SK-N-SH (cell line): ENCODE measurements at regions not wholly inside any gene's neighbourhood (a gene's known extent, or its start where the extent isn't known, plus 50 kb on each side); places are given as distances from the start of the nearest gene placed in this dataset.

Experiments used
- CTCF ChIA-PET: fragments of 300-600, 350-600 bp; formaldehyde crosslinking; extraction: SDS; loops from one replicate; lab custom pipeline; 2021; lab: Yijun Ruan, JAX
- POLR2A ChIA-PET: fragments of 350-600 bp; sonication (Branson Sonifier 250); formaldehyde crosslinking; extraction: SDS; loops from one replicate; lab custom pipeline; 2020; ENCODE audit warnings: antibody characterized with exemption, inconsistent platforms; lab: Yijun Ruan, JAX
- DNase-seq: peaks from one replicate; pipeline ENCODE4 v3.0.0; 2012
- H2AFZ ChIP-seq: fragments of 200-600 bp; sonication (generic); 2 replicates; pipeline ENCODE4 v1.8.1; 2016; ENCODE audit warnings: antibody characterized with exemption, mild to moderate bottlenecking, low read depth
- H3F3A ChIP-seq: fragments of 200-600 bp; sonication (generic); replicated peaks from 2 replicates; pipeline ENCODE3; 2016; ENCODE audit warnings: antibody characterized with exemption, mild to moderate bottlenecking; ENCODE audit not compliant: insufficient read depth
- H3K27ac ChIP-seq, 2 experiments: fragments of 200-500 bp in 1 of 2; fragments of 200-600 bp in 1 of 2; sonication (Bioruptor generic) in 1 of 2; sonication (generic), shearing (Covaris generic) in 1 of 2; 2 replicates each; pipeline versions ENCODE4 v1.5.1 to v1.6.1; 2014 to 2016; ENCODE audit warnings: low read depth in 2 of 2, inconsistent platforms in 1 of 2, low read length in 1 of 2, mild to moderate bottlenecking in 1 of 2, mixed read lengths in 1 of 2
- H3K27me3 ChIP-seq: fragments of 200-600 bp; sonication (generic), shearing (Covaris generic); 2 replicates; pipeline ENCODE4 v1.6.1; 2016; ENCODE audit warnings: mixed run types; ENCODE audit not compliant: insufficient read depth
- H3K36me3 ChIP-seq, 2 experiments: fragments of 200-500 bp in 1 of 2; fragments of 200-600 bp in 1 of 2; sonication (Bioruptor generic) in 1 of 2; sonication (generic) in 1 of 2; replicated peaks in 1 of 2; 2 replicates each; pipeline versions ENCODE3 to v1.5.1; 2014 to 2016; ENCODE audit warnings: low read length in 1 of 2, mild to moderate bottlenecking in 1 of 2; ENCODE audit not compliant: insufficient read depth in 2 of 2, control insufficient read depth in 1 of 2
- H3K4me1 ChIP-seq, 2 experiments: fragments of 200-500 bp in 1 of 2; fragments of 200-600 bp in 1 of 2; sonication (Bioruptor generic) in 1 of 2; sonication (generic), shearing (Covaris generic) in 1 of 2; 2 replicates each; pipeline versions ENCODE4 v1.5.1 to v1.6.1; 2014 to 2016; ENCODE audit warnings: low read depth in 1 of 2, low read length in 1 of 2, mixed run types in 1 of 2; ENCODE audit not compliant: insufficient read depth in 2 of 2, control insufficient read depth in 1 of 2
- H3K4me2 ChIP-seq: fragments of 200-600 bp; sonication (generic), shearing (Covaris generic); 2 replicates; pipeline ENCODE4 v1.6.1; 2017; ENCODE audit warnings: mixed run types
- H3K4me3 ChIP-seq, 2 experiments: fragments of 200-500 bp in 1 of 2; fragments of 200-600 bp in 1 of 2; sonication (Bioruptor generic) in 1 of 2; sonication (generic), shearing (Covaris generic) in 1 of 2; 2 replicates each; pipeline versions ENCODE4 v1.5.1 to v1.8.1; 2014 to 2016; ENCODE audit warnings: low read depth in 2 of 2, inconsistent platforms in 1 of 2, low read length in 1 of 2, mild to moderate bottlenecking in 1 of 2, mixed read lengths in 1 of 2, moderate library complexity in 1 of 2
- H3K79me2 ChIP-seq: fragments of 200-600 bp; sonication (generic); 2 replicates; pipeline ENCODE4 v1.8.1; 2017; ENCODE audit warnings: mild to moderate bottlenecking; ENCODE audit not compliant: insufficient read depth
- H3K9ac ChIP-seq: fragments of 200-600 bp; sonication (generic); 2 replicates; pipeline ENCODE4 v1.6.1; 2017; ENCODE audit warnings: mixed run types
- H3K9me2 ChIP-seq: fragments of 200-600 bp; sonication (generic); 2 replicates; pipeline ENCODE4 v1.6.1; 2017; ENCODE audit warnings: mixed run types
- H3K9me3 ChIP-seq: fragments of 200-600 bp; sonication (generic); 2 replicates; pipeline ENCODE4 v1.6.1; 2017; ENCODE audit warnings: mixed run types, mild to moderate bottlenecking, moderate library complexity
- H4K20me1 ChIP-seq: fragments of 200-600 bp; sonication (generic); 2 replicates; pipeline ENCODE4 v1.6.1; 2017; ENCODE audit warnings: mild to moderate bottlenecking, mixed run types; ENCODE audit not compliant: insufficient read depth
- CHD2 ChIP-seq: fragments of 150-350 bp; IDR thresholded peaks from 2 replicates; pipeline ENCODE4 v1.6.1; 2018; ENCODE audit warnings: low read length; ENCODE audit not compliant: partially characterized antibody
- CTCF ChIP-seq: fragments of 200-600 bp; sonication (generic); IDR thresholded peaks from 2 replicates; pipeline ENCODE4 v1.6.1; 2017; ENCODE audit warnings: antibody characterized with exemption, mild to moderate bottlenecking, moderate library complexity
- ELF1 ChIP-seq: IDR thresholded peaks from 2 replicates; pipeline ENCODE4 v1.4.0; 2012
- EZH2phosphoT487 ChIP-seq: fragments of 200-600 bp; sonication (generic); IDR thresholded peaks from 2 replicates; pipeline ENCODE4 v1.6.1; 2017; ENCODE audit warnings: low read depth, mixed run types, mild to moderate bottlenecking, antibody characterized with exemption, moderate library complexity, borderline replicate concordance
- FOSL2 ChIP-seq: IDR thresholded peaks from 2 replicates; pipeline ENCODE4 v1.4.0; 2012; ENCODE audit warnings: low read depth, mild to moderate bottlenecking, moderate library complexity, borderline replicate concordance
- GATA2 ChIP-seq: sonication (generic); formaldehyde crosslinking; IDR thresholded peaks from 2 replicates; pipeline ENCODE4 v1.5.0; 2020; ENCODE audit warnings: mild to moderate bottlenecking, missing genetic modification reagents
- IRF3 ChIP-seq: fragments of 150-350 bp; IDR thresholded peaks from 2 replicates; pipeline ENCODE4 v1.6.1; 2016; ENCODE audit warnings: mild to moderate bottlenecking, low read depth, low read length
- JUND ChIP-seq: IDR thresholded peaks from 2 replicates; pipeline ENCODE4 v1.4.0; 2012
- MAX ChIP-seq: IDR thresholded peaks from 2 replicates; pipeline ENCODE4 v1.4.0; 2012; ENCODE audit warnings: low read depth
- PBX3 ChIP-seq: IDR thresholded peaks from 2 replicates; pipeline ENCODE4; 2012
- RCOR1 ChIP-seq: fragments of 150-350 bp; IDR thresholded peaks from 2 replicates; pipeline ENCODE4 v1.6.1; 2017; ENCODE audit warnings: antibody characterized with exemption, low read length
- RFX5 ChIP-seq: IDR thresholded peaks from 2 replicates; pipeline ENCODE4 v1.6.1; 2012; ENCODE audit warnings: mild to moderate bottlenecking, improper control_type of control experiment, low read length
- RXRA ChIP-seq: IDR thresholded peaks from 2 replicates; pipeline ENCODE4 v1.4.0; 2012; ENCODE audit warnings: low read depth, mild to moderate bottlenecking, borderline replicate concordance
- SIN3A ChIP-seq: IDR thresholded peaks from 2 replicates; pipeline ENCODE4 v1.6.1; 2012; ENCODE audit warnings: low read depth, mild to moderate bottlenecking, low read length, moderate library complexity, borderline replicate concordance
- TCF12 ChIP-seq: IDR thresholded peaks from 2 replicates; pipeline ENCODE4 v1.4.0; 2012
- USF1 ChIP-seq: IDR thresholded peaks from 2 replicates; pipeline ENCODE4 v1.4.0; 2012; ENCODE audit warnings: low read depth, borderline replicate concordance
- YY1 ChIP-seq: IDR thresholded peaks from 2 replicates; pipeline ENCODE4 v1.4.0; 2012; ENCODE audit warnings: low read depth, mild to moderate bottlenecking
- WGBS: methylation state at CpG from one replicate; pipeline ENCODE4 v1.1.6; 2017; ENCODE audit warnings: low lambda C conversion rate; 5-methylcytosine and 5-hydroxymethylcytosine counted together

- no peaks in the 10 kb centered on the region for H3K79me2 ChIP-seq
- POLR2A ChIA-PET = no interaction called here
- no peaks in the 10 kb centered on the region for H3K36me3 ChIP-seq
- 72% methylated on average over 2 of the region's 2 CpGs for WGBS
- H3K9me2 ChIP-seq = no peaks in the 10 kb centered on the region
- no peaks in the 10 kb centered on the region for H4K20me1 ChIP-seq
- no peak overlapping the region for H3K9ac ChIP-seq
- DNase-seq = no peak
- no peak overlapping the region for H3K4me2 ChIP-seq
- no peak overlapping the region for H3K27ac ChIP-seq
- no peak overlapping the region for H3K4me3 ChIP-seq
- CTCF ChIA-PET = no interaction called here
- no peak overlapping the region for H2AFZ ChIP-seq
- TF ChIP-seq RFX5 = no peak
- TF ChIP-seq ELF1 = no peak
- TF ChIP-seq IRF3 = no peak
- no peak for TF ChIP-seq SIN3A
- TF ChIP-seq FOSL2 = no peak
- no peak for TF ChIP-seq CTCF
- TF ChIP-seq RXRA = no peak
- no peak for TF ChIP-seq MAX
- no peak for TF ChIP-seq JUND
- no peak for TF ChIP-seq TCF12
- no peak for TF ChIP-seq USF1
- no peak for TF ChIP-seq GATA2 (CRISPR knock-in tag)
- no peak for TF ChIP-seq PBX3
- no peak for TF ChIP-seq YY1
- TF ChIP-seq CHD2 = no peak
- no peak for TF ChIP-seq RCOR1
- TF ChIP-seq EZH2phosphoT487 = no peak
- H3K9me3 ChIP-seq = no peaks in the 10 kb centered on the region
- no peaks in the 10 kb centered on the region for H3K27me3 ChIP-seq
- H3F3A ChIP-seq = no peaks in the 10 kb centered on the region
- peaks cover 0 to 17% of the 10 kb centered on the region in 2 experiments; a peak in 2 of 4 replicates for H3K4me1 ChIP-seq
These were observed 459.3 kb upstream of the NRP1 start for GRCh38 chr10:33793793-33794192.
